ENCODE measurements at regions not wholly inside any gene's neighbourhood (a gene's known extent, or its start where the extent isn't known, plus 50 kb on each side); places are given as distances from the start of the nearest gene placed in this dataset.
"Not testable (repeated sequence)": the region's sequence is repeated elsewhere in the genome, so short reads cannot be mapped to it uniquely, and the experiment has no call there.

- DNase-seq (ENCODE audit: low read depth in 2 of 2): no peak
Measured at GRCh38 chr2:187206071-187206470, 242.0 kb downstream of the CALCRL start.

GRCh38 chr2:187198136-187198535 lies 249.9 kb downstream of the CALCRL start:
- DNase-seq (ENCODE audit: low read depth in 2 of 2): no peak

- no peak for DNase-seq (ENCODE audit: low read depth in 2 of 2)
Measured at GRCh38 chr2:187194049-187194448, 254.0 kb downstream of the CALCRL start.

GRCh38 chr2:187188783-187189631 lies 259.0 kb downstream of the CALCRL start:
- DNase-seq (ENCODE audit: low read depth in 2 of 2): no peak

GRCh38 chr2:187187519-187187918 lies 260.5 kb downstream of the CALCRL start:
- no peak for DNase-seq (ENCODE audit: low read depth in 2 of 2)

- no peak for DNase-seq (ENCODE audit: low read depth in 2 of 2)
Measured at GRCh38 chr2:187180529-187180928, 267.5 kb downstream of the CALCRL start.

- not testable (repeated sequence) for DNase-seq (ENCODE audit: low read depth in 2 of 2)
Measured at GRCh38 chr2:187178876-187179275, 269.2 kb downstream of the CALCRL start.

GRCh38 chr2:187177253-187177652 lies 270.8 kb downstream of the CALCRL start:
- DNase-seq (ENCODE audit: low read depth in 2 of 2): no peak

GRCh38 chr2:187174582-187174981 lies 273.5 kb downstream of the CALCRL start:
- no peak for DNase-seq (ENCODE audit: low read depth in 2 of 2)

GRCh38 chr2:187171318-187171717 lies 276.7 kb downstream of the CALCRL start:
- DNase-seq (ENCODE audit: low read depth in 2 of 2): no peak

- DNase-seq (ENCODE audit: low read depth in 2 of 2): no peak
Measured at GRCh38 chr2:187169864-187170263, 278.2 kb downstream of the CALCRL start.

GRCh38 chr2:187168720-187169713 lies 279.0 kb downstream of the CALCRL start:
- no peak for DNase-seq (ENCODE audit: low read depth in 2 of 2)

GRCh38 chr2:187167491-187167890 lies 280.6 kb downstream of the CALCRL start:
- no peak for DNase-seq (ENCODE audit: low read depth in 2 of 2)

- no peak for DNase-seq (ENCODE audit: low read depth in 2 of 2)
Measured at GRCh38 chr2:187165936-187166610, 282.0 kb downstream of the CALCRL start.

- no peak for DNase-seq (ENCODE audit: low read depth in 2 of 2)
Measured at GRCh38 chr2:187158452-187158851, 289.6 kb downstream of the CALCRL start.

- DNase-seq (ENCODE audit: low read depth in 2 of 2): no peak
Measured at GRCh38 chr2:187157046-187157445, 291.0 kb downstream of the CALCRL start.

- no peak for DNase-seq (ENCODE audit: low read depth in 2 of 2)
Measured at GRCh38 chr2:187155476-187155875, 292.6 kb downstream of the CALCRL start.

- DNase-seq (ENCODE audit: low read depth in 2 of 2): no peak
Measured at GRCh38 chr2:187150670-187151069, 297.4 kb downstream of the CALCRL start.

- no peak for DNase-seq (ENCODE audit: low read depth in 2 of 2)
Measured at GRCh38 chr2:187148059-187148714, 299.2 kb upstream of the ZSWIM2 start.

- no peak for DNase-seq (ENCODE audit: low read depth in 2 of 2)
Measured at GRCh38 chr2:187143537-187143936, 294.6 kb upstream of the ZSWIM2 start.

GRCh38 chr2:187139469-187139868 lies 290.5 kb upstream of the ZSWIM2 start:
- DNase-seq (ENCODE audit: low read depth in 2 of 2): no peak
